Breast epithelium (tissue), 4 donors: ENCODE measurements at regions not wholly inside any gene's neighbourhood (a gene's known extent, or its start where the extent isn't known, plus 50 kb on each side); places are given as distances from the start of the nearest gene placed in this dataset.

Experiments
- DNase-seq, 2 donors: peaks; one replicate each; pipeline ENCODE4 v3.0.0-alpha.2; 2019; ENCODE audit warnings: low spot score in 2 of 2
- H3K27ac ChIP-seq, 2 donors: fragments of 200-600 bp; sonication (generic) in 1 of 2; one replicate each; pipeline ENCODE4 v1.5.1; 2016 to 2019; ENCODE audit warnings: mild to moderate bottlenecking in 1 of 2
- H3K27me3 ChIP-seq, 2 donors: fragments of 200-600 bp; sonication (generic) in 1 of 2; one replicate each; pipeline versions ENCODE4 v1.5.1 to v1.6.0; 2017 to 2019; ENCODE audit warnings: control low read depth in 1 of 2, mild to moderate bottlenecking in 1 of 2
- H3K36me3 ChIP-seq: fragments of 200-600 bp; one replicate; pipeline ENCODE4 v1.5.1; 2019
- H3K4me1 ChIP-seq, 2 donors: fragments of 200-600 bp; sonication (generic); one replicate each; pipeline ENCODE4 v1.5.1; 2016 to 2019; ENCODE audit warnings: control low read depth in 1 of 2
- H3K4me3 ChIP-seq, 3 donors: fragments of 200-600 bp; sonication (generic); 1 replicate in 2 of 3; 2 replicates in 1 of 3; pipeline ENCODE4 v1.5.1; 2016 to 2019; ENCODE audit warnings: mild to moderate bottlenecking in 3 of 3, moderate library complexity in 2 of 3
- H3K9me3 ChIP-seq, 2 donors: fragments of 200-600 bp; sonication (generic) in 1 of 2; one replicate each; pipeline ENCODE4 v1.5.1; 2016 to 2019; ENCODE audit warnings: control low read depth in 1 of 2
- POLR2A ChIP-seq: fragments of 450-650 bp; IDR thresholded peaks from one replicate; pipeline ENCODE4 v1.6.1; 2016; ENCODE audit warnings: antibody characterized with exemption, mild to moderate bottlenecking, moderate library complexity
- POLR2AphosphoS5 ChIP-seq, 3 donors: sonication (generic); formaldehyde crosslinking; IDR thresholded peaks; one replicate each; pipeline ENCODE4 v1.6.1; 2017; ENCODE audit warnings: antibody characterized with exemption in 3 of 3
- intact Hi-C: fragments of 100-400 bp; cut with DNase I; formaldehyde crosslinking; loops from one replicate; pipeline ENCODE4 v1.15.1; 2023; ENCODE audit warnings: low total_unique reads
- TF ChIP-seq, protein P1 (sequence below), 3 donors: fragments of 450-650 bp; IDR thresholded peaks; one replicate each; pipeline ENCODE4 v1.5.1; 2016 to 2017; ENCODE audit warnings: antibody characterized with exemption in 3 of 3, mild to moderate bottlenecking in 3 of 3, moderate library complexity in 3 of 3

DNA sequence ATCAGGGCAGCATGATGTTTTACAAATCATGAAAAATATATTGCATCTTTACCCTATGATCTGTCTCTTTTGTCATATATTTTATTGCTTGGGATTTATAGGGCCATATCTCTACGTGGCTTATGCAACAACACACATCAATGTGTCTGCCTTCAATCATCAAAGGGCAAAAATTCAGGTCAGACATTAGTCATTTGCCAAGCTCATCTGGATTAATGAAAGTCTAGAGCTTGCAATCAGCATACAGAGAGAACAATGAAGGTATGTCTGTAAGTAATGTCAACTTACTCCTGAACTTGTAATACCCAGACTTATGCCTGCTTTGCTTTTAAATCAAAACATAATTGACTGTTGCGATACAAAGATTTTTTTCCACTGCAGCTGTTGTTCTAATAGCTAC is 282.7 kb downstream of the HAO1 start:
- DNase-seq = no peak
- Histone ChIP-seq H3K4me3 (no peak overlapping the region), H3K27me3 (no peaks in the 10 kb centered on the region), H3K36me3 (no peaks in the 10 kb centered on the region), H3K27ac (no peak overlapping the region), H3K9me3 (no peaks in the 10 kb centered on the region), H3K4me1 (no peaks in the 10 kb centered on the region)
- intact Hi-C loops = no loop called here
- no peak for TF ChIP-seq POLR2AphosphoS5 (IDR thresholded peaks at IDR 0.05)
- no peak for TF ChIP-seq POLR2A
- TF ChIP-seq, protein P1, sequence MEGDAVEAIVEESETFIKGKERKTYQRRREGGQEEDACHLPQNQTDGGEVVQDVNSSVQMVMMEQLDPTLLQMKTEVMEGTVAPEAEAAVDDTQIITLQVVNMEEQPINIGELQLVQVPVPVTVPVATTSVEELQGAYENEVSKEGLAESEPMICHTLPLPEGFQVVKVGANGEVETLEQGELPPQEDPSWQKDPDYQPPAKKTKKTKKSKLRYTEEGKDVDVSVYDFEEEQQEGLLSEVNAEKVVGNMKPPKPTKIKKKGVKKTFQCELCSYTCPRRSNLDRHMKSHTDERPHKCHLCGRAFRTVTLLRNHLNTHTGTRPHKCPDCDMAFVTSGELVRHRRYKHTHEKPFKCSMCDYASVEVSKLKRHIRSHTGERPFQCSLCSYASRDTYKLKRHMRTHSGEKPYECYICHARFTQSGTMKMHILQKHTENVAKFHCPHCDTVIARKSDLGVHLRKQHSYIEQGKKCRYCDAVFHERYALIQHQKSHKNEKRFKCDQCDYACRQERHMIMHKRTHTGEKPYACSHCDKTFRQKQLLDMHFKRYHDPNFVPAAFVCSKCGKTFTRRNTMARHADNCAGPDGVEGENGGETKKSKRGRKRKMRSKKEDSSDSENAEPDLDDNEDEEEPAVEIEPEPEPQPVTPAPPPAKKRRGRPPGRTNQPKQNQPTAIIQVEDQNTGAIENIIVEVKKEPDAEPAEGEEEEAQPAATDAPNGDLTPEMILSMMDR (IDR thresholded peaks at IDR 0.05) = no peak

DNA sequence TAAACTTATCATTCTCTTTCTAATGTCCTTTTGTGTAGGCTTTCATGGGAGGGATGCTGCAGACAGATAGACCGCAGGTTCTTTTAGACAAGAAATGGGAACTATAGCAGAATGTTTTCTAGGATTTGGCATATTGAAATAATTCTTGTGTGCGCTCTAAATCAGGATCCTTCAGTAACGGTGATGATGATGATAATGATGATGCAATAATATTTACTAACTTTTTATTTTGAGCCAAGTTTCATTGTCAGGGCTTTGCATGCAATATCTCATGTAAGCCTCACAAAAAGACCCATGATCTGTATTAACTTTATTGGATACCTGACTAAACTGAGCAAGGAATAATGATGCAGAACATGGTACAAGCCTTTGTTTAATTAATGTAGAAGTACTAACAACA is 280.1 kb downstream of the HAO1 start:
- H3K27me3 ChIP-seq = no peaks in the 10 kb centered on the region
- intact Hi-C loops = no loop called here
- H3K36me3 ChIP-seq = no peaks in the 10 kb centered on the region
- TF ChIP-seq POLR2A = no peak
- TF ChIP-seq, protein P1 (IDR thresholded peaks at IDR 0.05) = no peak
- TF ChIP-seq POLR2AphosphoS5 (IDR thresholded peaks at IDR 0.05) = no peak
- no peaks in the 10 kb centered on the region for H3K9me3 ChIP-seq
- no peak for DNase-seq
- H3K4me1 ChIP-seq = no peaks in the 10 kb centered on the region
- no peak overlapping the region for H3K27ac ChIP-seq
- H3K4me3 ChIP-seq = no peak overlapping the region

DNA sequence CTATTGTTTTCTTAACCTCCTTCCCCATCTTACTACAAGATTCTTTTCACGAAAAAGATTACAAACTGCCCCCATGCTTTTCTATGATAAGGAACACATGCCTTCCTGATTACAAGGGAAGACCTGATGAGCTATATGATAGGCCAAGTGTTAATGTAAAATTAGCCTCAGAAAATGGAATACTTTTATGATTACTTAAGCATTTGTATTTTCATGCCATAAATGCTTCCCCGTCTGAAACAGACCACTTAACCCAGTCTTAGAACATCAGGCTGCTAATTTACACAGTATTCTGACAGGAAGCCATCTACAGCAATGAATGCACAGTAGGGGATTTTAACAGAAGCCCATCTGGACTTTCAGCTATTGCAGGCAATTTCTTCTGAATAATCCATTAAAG is 274.9 kb downstream of the HAO1 start:
- Histone ChIP-seq H3K4me3 (no peak overlapping the region), H3K27ac (no peak overlapping the region), H3K36me3 (no peaks in the 10 kb centered on the region), H3K9me3 (no peaks in the 10 kb centered on the region), H3K27me3 (no peaks in the 10 kb centered on the region), H3K4me1 (no peaks in the 10 kb centered on the region)
- TF ChIP-seq POLR2AphosphoS5 (IDR thresholded peaks at IDR 0.05) = no peak
- no peak for TF ChIP-seq POLR2A
- TF ChIP-seq, protein P1 (IDR thresholded peaks at IDR 0.05) = no peak
- intact Hi-C loops = no loop called here
- DNase-seq = no peak

DNA sequence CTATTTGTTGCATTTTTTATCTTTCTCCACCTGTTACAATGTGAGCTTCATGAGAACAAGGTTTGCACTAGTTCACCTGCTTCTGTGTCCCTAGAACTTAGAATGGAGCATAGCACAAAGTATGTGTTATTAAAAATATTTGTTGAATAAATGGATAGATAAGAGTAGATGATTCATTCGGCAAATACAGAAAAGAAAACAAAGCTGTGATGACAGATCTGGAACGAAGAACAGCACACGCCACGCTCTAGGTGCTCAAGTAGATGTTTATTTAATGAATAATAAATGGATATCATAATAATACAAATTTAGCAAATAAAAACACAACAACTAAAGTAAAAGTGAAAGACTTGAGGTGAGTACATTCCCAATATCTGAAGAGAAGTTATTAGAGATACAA is 273.1 kb downstream of the HAO1 start:
- no peak for TF ChIP-seq POLR2AphosphoS5 (IDR thresholded peaks at IDR 0.05)
- TF ChIP-seq, protein P1 (IDR thresholded peaks at IDR 0.05) = no peak
- TF ChIP-seq POLR2A = no peak
- Histone ChIP-seq H3K4me1 (no peaks in the 10 kb centered on the region), H3K36me3 (no peaks in the 10 kb centered on the region), H3K27ac (no peak overlapping the region), H3K9me3 (no peaks in the 10 kb centered on the region), H3K27me3 (no peaks in the 10 kb centered on the region), H3K4me3 (no peak overlapping the region)
- DNase-seq = no peak
- intact Hi-C loops = no loop called here

DNA sequence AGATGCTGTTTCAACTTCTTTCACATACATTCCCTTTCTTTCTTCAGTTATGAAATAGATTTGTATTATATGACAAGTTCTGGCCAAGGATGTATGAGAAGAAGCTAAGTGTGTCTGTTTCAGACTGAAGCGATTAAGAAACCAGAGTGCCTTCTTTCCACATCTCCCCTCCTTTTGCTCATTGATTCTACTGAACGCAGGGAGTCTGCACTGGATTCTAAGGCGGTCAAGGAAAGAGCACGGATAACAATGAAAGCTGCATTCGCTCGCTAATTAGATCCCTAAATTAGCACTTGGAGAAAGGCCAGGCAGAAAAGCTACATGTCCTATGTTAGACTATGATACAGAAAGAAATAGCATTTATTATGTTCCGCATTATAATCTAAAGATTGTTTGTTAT is 267.7 kb downstream of the HAO1 start:
- Histone ChIP-seq H3K27me3 (no peaks in the 10 kb centered on the region), H3K27ac (no peak overlapping the region), H3K36me3 (no peaks in the 10 kb centered on the region), H3K9me3 (no peaks in the 10 kb centered on the region), H3K4me3 (no peak overlapping the region), H3K4me1 (no peaks in the 10 kb centered on the region)
- TF ChIP-seq POLR2AphosphoS5 (IDR thresholded peaks at IDR 0.05) (no peak), POLR2A (no peak)
- TF ChIP-seq, protein P1 (IDR thresholded peaks at IDR 0.05) = no peak
- DNase-seq = no peak
- intact Hi-C loops = no loop called here
